OCI-LY1 (cell line): ENCODE measurements at regions not wholly inside any gene's neighbourhood (a gene's known extent, or its start where the extent isn't known, plus 50 kb on each side); places are given as distances from the start of the nearest gene placed in this dataset.

Experiments
- EZH2 ChIP-seq: fragments of 200-600 bp; sonication (generic), shearing (Covaris generic); IDR thresholded peaks from 2 replicates; pipeline ENCODE4 v1.8.0; 2017; ENCODE audit warnings: borderline replicate concordance, mixed run types, mild to moderate bottlenecking, antibody characterized with exemption, low read length, moderate library complexity, mixed read lengths
- TF ChIP-seq, protein P1 (sequence below): fragments of 200-600 bp; sonication (generic), shearing (Covaris generic); IDR thresholded peaks from 2 replicates; pipeline ENCODE4 v1.5.1; 2017; ENCODE audit warnings: mild to moderate bottlenecking, antibody characterized with exemption, low read length, moderate library complexity, mixed read lengths

DNA sequence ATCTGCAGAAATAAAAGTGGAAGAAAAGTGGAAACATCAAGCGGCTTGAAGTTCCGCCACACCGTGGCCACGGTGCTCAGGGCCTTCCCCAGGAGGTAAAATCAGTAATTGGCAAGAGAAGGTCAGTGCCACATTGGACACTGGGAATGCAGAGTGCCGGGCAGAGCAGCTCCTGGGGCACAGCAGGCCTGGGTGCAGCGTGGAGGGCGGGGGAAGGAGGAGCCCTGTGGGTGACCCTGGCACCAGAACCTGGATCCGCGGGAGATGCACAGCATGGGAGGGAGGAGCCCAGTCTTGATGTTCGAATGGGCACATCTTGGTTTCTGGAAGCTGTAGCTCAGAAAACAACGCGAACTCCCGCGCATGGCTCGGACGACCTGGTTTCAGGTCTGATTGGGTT is 630.2 kb downstream of the GALR1 start:
- no peak for TF ChIP-seq EZH2
- TF ChIP-seq, protein P1, sequence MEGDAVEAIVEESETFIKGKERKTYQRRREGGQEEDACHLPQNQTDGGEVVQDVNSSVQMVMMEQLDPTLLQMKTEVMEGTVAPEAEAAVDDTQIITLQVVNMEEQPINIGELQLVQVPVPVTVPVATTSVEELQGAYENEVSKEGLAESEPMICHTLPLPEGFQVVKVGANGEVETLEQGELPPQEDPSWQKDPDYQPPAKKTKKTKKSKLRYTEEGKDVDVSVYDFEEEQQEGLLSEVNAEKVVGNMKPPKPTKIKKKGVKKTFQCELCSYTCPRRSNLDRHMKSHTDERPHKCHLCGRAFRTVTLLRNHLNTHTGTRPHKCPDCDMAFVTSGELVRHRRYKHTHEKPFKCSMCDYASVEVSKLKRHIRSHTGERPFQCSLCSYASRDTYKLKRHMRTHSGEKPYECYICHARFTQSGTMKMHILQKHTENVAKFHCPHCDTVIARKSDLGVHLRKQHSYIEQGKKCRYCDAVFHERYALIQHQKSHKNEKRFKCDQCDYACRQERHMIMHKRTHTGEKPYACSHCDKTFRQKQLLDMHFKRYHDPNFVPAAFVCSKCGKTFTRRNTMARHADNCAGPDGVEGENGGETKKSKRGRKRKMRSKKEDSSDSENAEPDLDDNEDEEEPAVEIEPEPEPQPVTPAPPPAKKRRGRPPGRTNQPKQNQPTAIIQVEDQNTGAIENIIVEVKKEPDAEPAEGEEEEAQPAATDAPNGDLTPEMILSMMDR: no peak
